ENCODE measurements at regions not wholly inside any gene's neighbourhood (a gene's known extent, or its start where the extent isn't known, plus 50 kb on each side); places are given as distances from the start of the nearest gene placed in this dataset.

- TF ChIP-seq POLR2AphosphoS5 (IDR thresholded peaks at IDR 0.05; ENCODE audit: low read depth, low read length) = no peak
- no peak for TF ChIP-seq TCF7L2 (IDR thresholded peaks at IDR 0.05; ENCODE audit: low read depth, low read length)
- no peak for TF ChIP-seq CTCF (IDR thresholded peaks at IDR 0.05)
- no peak for TF ChIP-seq REST (IDR thresholded peaks at IDR 0.05; ENCODE audit: insufficient read depth in 1 of 2, low read depth in 2 of 2, low read length in 1 of 2)
- TF ChIP-seq SIN3A (IDR thresholded peaks at IDR 0.05; ENCODE audit: borderline replicate concordance, insufficient read depth, low read depth, low read length) = no peak
- DNase-seq (ENCODE audit: low read depth, low spot score) (no peak), ATAC-seq (no peak)
- ChIA-PET CTCF (no interaction called here), POLR2A (no interaction called here)
- Histone ChIP-seq H3K4me1 (ENCODE audit: control insufficient read depth, insufficient read depth, low read length) (no peaks in the 10 kb centered on the region), H3K27me3 (ENCODE audit: control insufficient read depth, insufficient read depth, low read length) (no peaks in the 10 kb centered on the region), H3K36me3 (ENCODE audit: control insufficient read depth, insufficient read depth, low read length) (no peaks in the 10 kb centered on the region), H3K27ac (ENCODE audit: low read length) (no peak overlapping the region), H3K4me3 (ENCODE audit: low read depth in 2 of 2, low read length in 2 of 2) (no peak overlapping the region), H3K9me3 (ENCODE audit: control insufficient read depth, insufficient read depth, low read depth, low read length) (no peaks in the 10 kb centered on the region)
- no TSS peak for BruUV-seq (replicated peaks)
- intact Hi-C loops (cut with micrococcal nuclease; ENCODE audit: unreplicated experiment) (no loop called here), in situ Hi-C loops (cut with HindIII; ENCODE audit: low pct_unique_long_range_greater_than_20kb, low sequenced_read_pairs) (no loop called here)
Observed at GRCh38 chr2:214876815-214877214, 67.3 kb upstream of the BARD1 start.

- Histone ChIP-seq H3K27me3 (ENCODE audit: control insufficient read depth, insufficient read depth, low read length) (no peaks in the 10 kb centered on the region), H3K9me3 (ENCODE audit: control insufficient read depth, insufficient read depth, low read depth, low read length) (no peaks in the 10 kb centered on the region), H3K4me3 (ENCODE audit: low read depth in 2 of 2, low read length in 2 of 2) (no peak overlapping the region), H3K4me1 (ENCODE audit: control insufficient read depth, insufficient read depth, low read length) (no peaks in the 10 kb centered on the region), H3K27ac (ENCODE audit: low read length) (no peak overlapping the region), H3K36me3 (ENCODE audit: control insufficient read depth, insufficient read depth, low read length) (no peaks in the 10 kb centered on the region)
- no peak for TF ChIP-seq REST (IDR thresholded peaks at IDR 0.05; ENCODE audit: insufficient read depth in 1 of 2, low read depth in 2 of 2, low read length in 1 of 2)
- TF ChIP-seq TCF7L2 (IDR thresholded peaks at IDR 0.05; ENCODE audit: low read depth, low read length) = no peak
- TF ChIP-seq CTCF (IDR thresholded peaks at IDR 0.05) = no peak
- TF ChIP-seq SIN3A (IDR thresholded peaks at IDR 0.05; ENCODE audit: borderline replicate concordance, insufficient read depth, low read depth, low read length) = no peak
- no peak for TF ChIP-seq POLR2AphosphoS5 (IDR thresholded peaks at IDR 0.05; ENCODE audit: low read depth, low read length)
- ATAC-seq = no peak
- in situ Hi-C loops (cut with HindIII; ENCODE audit: low pct_unique_long_range_greater_than_20kb, low sequenced_read_pairs) = no loop called here
- POLR2A ChIA-PET = no interaction called here
- no peak for DNase-seq (ENCODE audit: low read depth, low spot score)
- intact Hi-C loops (cut with micrococcal nuclease; ENCODE audit: unreplicated experiment) = loop anchor here (5.0 kb wide), 1 partner anchor 502 kb away; no protein-coding TSS in a partner anchor
- BruUV-seq (replicated peaks) = no TSS peak
- CTCF ChIA-PET = no interaction called here
Observed at GRCh38 chr2:214874694-214875093, 65.2 kb upstream of the BARD1 start.

Measured in Panc1 (cell line).